ENCODE measurements at regions not wholly inside any gene's neighbourhood (a gene's known extent, or its start where the extent isn't known, plus 50 kb on each side); places are given as distances from the start of the nearest gene placed in this dataset.
"Not testable (repeated sequence)": the region's sequence is repeated elsewhere in the genome, so short reads cannot be mapped to it uniquely, and the experiment has no call there.

GRCh38 chr2:209300766-209301165, 123.1 kb upstream of the MAP2 start:
- H3K9me3 ChIP-seq (ENCODE audit: control insufficient read depth in 1 of 2, low read length in 2 of 2); H3K4me1 ChIP-seq (ENCODE audit: control insufficient read depth in 1 of 2, insufficient read depth in 2 of 2, low read length in 2 of 2); H3K4me3 ChIP-seq (ENCODE audit: low read depth in 1 of 2, low read length in 2 of 2); H3K36me3 ChIP-seq (ENCODE audit: control insufficient read depth in 1 of 2, insufficient read depth in 2 of 2, low read length in 2 of 2); H3K9ac ChIP-seq (ENCODE audit: low read depth in 1 of 2, low read length in 2 of 2); H3K27me3 ChIP-seq (ENCODE audit: control insufficient read depth in 1 of 2, insufficient read depth in 2 of 2, low read length in 2 of 2); H3K27ac ChIP-seq (ENCODE audit: low read depth, low read length): not testable (repeated sequence)

DNA sequence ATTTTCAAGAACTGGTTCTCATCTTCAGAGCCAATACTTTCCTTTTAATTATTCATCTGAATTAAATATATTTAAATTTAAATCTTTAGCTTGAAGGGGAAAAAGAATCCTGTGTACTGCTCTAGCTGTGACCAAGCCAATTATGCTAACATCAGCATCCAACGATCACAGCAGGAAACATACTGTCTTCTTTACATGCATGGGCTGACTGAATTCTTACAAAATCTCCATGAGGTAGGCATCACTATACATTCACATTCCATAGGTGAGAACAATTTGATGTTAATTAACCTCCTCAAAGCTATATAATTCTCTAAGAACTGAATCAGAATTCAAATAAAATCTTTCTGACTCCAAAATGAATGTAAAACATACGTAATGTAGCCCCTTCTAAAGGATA, 118.8 kb upstream of the MAP2 start:
- H3K9me3 ChIP-seq (ENCODE audit: control insufficient read depth in 1 of 2, low read length in 2 of 2) = no peaks in the 10 kb centered on the region
- H3K27ac ChIP-seq (ENCODE audit: low read depth, low read length) = no peak overlapping the region
- H3K4me1 ChIP-seq (ENCODE audit: control insufficient read depth in 1 of 2, insufficient read depth in 2 of 2, low read length in 2 of 2) = no peaks in the 10 kb centered on the region
- H3K36me3 ChIP-seq (ENCODE audit: control insufficient read depth in 1 of 2, insufficient read depth in 2 of 2, low read length in 2 of 2) = no peaks in the 10 kb centered on the region
- H3K4me3 ChIP-seq (ENCODE audit: low read depth in 1 of 2, low read length in 2 of 2) = no peak overlapping the region
- no peaks in the 10 kb centered on the region for H3K27me3 ChIP-seq (ENCODE audit: control insufficient read depth in 1 of 2, insufficient read depth in 2 of 2, low read length in 2 of 2)
- H3K9ac ChIP-seq (ENCODE audit: low read depth in 1 of 2, low read length in 2 of 2) = no peak overlapping the region

DNA sequence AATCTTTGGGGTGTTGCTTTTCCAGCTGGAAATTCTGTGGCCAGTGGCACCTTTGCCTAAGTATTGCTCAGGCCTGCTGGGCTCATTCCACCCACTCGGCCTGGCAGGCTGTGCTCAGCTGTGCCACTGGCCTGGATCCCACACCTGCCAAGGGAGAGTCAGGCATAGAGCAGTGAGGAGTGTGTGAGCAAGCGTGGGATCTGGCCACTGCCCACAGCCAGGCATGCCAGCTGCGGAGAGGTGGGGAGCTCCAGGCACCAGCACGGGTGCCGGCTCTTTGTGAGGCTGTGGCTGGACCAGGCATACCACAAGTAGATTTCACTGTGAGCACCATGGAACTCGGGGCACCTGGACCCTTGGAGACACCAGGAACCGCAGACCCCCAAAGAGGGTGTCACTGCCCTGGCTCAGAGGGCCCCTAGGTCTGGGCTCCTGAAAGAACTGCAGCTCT, 118.1 kb upstream of the MAP2 start:
- H3K36me3 ChIP-seq (ENCODE audit: control insufficient read depth in 1 of 2, insufficient read depth in 2 of 2, low read length in 2 of 2) = no peaks in the 10 kb centered on the region
- H3K9ac ChIP-seq (ENCODE audit: low read depth in 1 of 2, low read length in 2 of 2) = no peak overlapping the region
- H3K4me1 ChIP-seq (ENCODE audit: control insufficient read depth in 1 of 2, insufficient read depth in 2 of 2, low read length in 2 of 2) = no peaks in the 10 kb centered on the region
- H3K27ac ChIP-seq (ENCODE audit: low read depth, low read length) = no peak overlapping the region
- H3K9me3 ChIP-seq (ENCODE audit: control insufficient read depth in 1 of 2, low read length in 2 of 2) = no peaks in the 10 kb centered on the region
- no peak overlapping the region for H3K4me3 ChIP-seq (ENCODE audit: low read depth in 1 of 2, low read length in 2 of 2)
- no peaks in the 10 kb centered on the region for H3K27me3 ChIP-seq (ENCODE audit: control insufficient read depth in 1 of 2, insufficient read depth in 2 of 2, low read length in 2 of 2)

DNA sequence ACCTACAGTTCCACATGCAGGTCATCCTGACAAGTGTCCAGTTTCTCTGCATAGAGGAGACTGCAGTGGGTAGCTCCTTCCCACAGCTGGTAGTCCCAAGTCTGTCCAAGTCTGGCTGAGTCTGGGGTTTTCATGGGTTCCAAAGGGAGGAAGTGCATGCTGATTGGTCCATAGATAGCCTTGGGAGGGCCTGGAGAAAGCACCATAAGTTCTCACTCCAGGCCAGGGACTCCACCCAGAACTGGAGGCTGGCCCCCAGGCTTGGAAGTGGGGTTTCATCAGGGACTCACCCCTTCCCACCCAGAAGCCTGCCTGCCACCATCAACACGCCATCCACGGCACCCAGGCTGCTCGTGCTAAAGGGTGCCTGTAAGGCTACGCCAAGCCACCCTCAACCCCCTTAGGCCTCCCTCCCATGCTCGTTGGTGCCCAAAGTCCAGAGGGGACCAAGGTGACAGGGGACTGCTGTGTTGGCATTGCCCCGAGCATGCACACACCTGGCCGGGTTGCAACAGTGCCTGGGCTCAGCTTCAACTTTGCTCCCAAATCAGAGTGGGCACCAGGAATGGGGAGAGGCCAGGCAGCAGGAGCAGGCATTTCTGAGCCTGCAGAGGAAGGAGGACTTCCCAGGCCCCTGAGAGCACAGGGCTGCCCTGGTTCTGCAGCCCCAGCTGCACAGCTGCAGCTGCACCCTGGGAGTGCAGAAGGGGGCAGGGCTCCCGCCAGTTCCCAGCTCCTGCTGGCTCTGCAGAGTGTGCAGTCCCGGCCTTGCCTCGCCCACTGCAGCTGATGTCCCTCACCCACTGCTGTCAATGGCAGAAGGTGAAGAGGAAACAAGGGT, 116.5 kb upstream of the MAP2 start:
- Histone ChIP-seq H3K27ac (ENCODE audit: low read depth, low read length) (no peak overlapping the region), H3K36me3 (ENCODE audit: control insufficient read depth in 1 of 2, insufficient read depth in 2 of 2, low read length in 2 of 2) (no peaks in the 10 kb centered on the region), H3K27me3 (ENCODE audit: control insufficient read depth in 1 of 2, insufficient read depth in 2 of 2, low read length in 2 of 2) (no peaks in the 10 kb centered on the region), H3K9me3 (ENCODE audit: control insufficient read depth in 1 of 2, low read length in 2 of 2) (no peaks in the 10 kb centered on the region), H3K4me3 (ENCODE audit: low read depth in 1 of 2, low read length in 2 of 2) (no peak overlapping the region), H3K4me1 (ENCODE audit: control insufficient read depth in 1 of 2, insufficient read depth in 2 of 2, low read length in 2 of 2) (no peaks in the 10 kb centered on the region), H3K9ac (ENCODE audit: low read depth in 1 of 2, low read length in 2 of 2) (no peak overlapping the region)

- H3K27me3 ChIP-seq (ENCODE audit: control insufficient read depth in 1 of 2, insufficient read depth in 2 of 2, low read length in 2 of 2) = no peaks in the 10 kb centered on the region
- H3K9me3 ChIP-seq (ENCODE audit: control insufficient read depth in 1 of 2, low read length in 2 of 2) = no peaks in the 10 kb centered on the region
- no peaks in the 10 kb centered on the region for H3K4me1 ChIP-seq (ENCODE audit: control insufficient read depth in 1 of 2, insufficient read depth in 2 of 2, low read length in 2 of 2)
These were observed 115.4 kb upstream of the MAP2 start for GRCh38 chr2:209308415-209308814.

DNA sequence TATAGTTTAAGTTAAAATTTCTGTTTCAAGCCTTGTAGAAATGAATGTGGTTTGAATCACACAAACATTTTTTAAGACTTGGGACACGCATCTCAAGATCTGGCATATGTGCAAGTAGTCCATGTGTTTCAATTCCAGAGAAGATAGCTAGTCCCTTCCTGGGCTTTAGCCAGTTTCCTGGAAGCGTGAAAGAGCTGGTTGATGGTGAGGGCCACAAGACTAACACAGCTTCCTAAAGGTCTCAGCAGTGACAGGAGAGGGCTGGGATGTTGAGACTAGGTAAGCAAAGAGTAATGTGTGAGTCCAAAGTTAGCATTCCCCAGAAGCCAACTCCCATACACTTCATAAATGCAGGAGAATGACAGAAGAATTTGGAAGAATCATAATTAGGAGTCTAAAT, 111.9 kb upstream of the MAP2 start:
- no peaks in the 10 kb centered on the region for H3K4me1 ChIP-seq (ENCODE audit: control insufficient read depth in 1 of 2, insufficient read depth in 2 of 2, low read length in 2 of 2)
- no peaks in the 10 kb centered on the region for H3K9me3 ChIP-seq (ENCODE audit: control insufficient read depth in 1 of 2, low read length in 2 of 2)
- no peaks in the 10 kb centered on the region for H3K27me3 ChIP-seq (ENCODE audit: control insufficient read depth in 1 of 2, insufficient read depth in 2 of 2, low read length in 2 of 2)
- H3K27ac ChIP-seq (ENCODE audit: low read depth, low read length) = no peak overlapping the region
- no peak overlapping the region for H3K4me3 ChIP-seq (ENCODE audit: low read depth in 1 of 2, low read length in 2 of 2)
- no peak overlapping the region for H3K9ac ChIP-seq (ENCODE audit: low read depth in 1 of 2, low read length in 2 of 2)
- no peaks in the 10 kb centered on the region for H3K36me3 ChIP-seq (ENCODE audit: control insufficient read depth in 1 of 2, insufficient read depth in 2 of 2, low read length in 2 of 2)

More at GRCh38 chr2:209308415-209308814, 115.4 kb upstream of the MAP2 start:
- H3K36me3 ChIP-seq (ENCODE audit: control insufficient read depth in 1 of 2, insufficient read depth in 2 of 2, low read length in 2 of 2) = no peaks in the 10 kb centered on the region
- H3K27ac ChIP-seq (ENCODE audit: low read depth, low read length) = no peak overlapping the region
- no peak overlapping the region for H3K4me3 ChIP-seq (ENCODE audit: low read depth in 1 of 2, low read length in 2 of 2)
- H3K9ac ChIP-seq (ENCODE audit: low read depth in 1 of 2, low read length in 2 of 2) = no peak overlapping the region

DNA sequence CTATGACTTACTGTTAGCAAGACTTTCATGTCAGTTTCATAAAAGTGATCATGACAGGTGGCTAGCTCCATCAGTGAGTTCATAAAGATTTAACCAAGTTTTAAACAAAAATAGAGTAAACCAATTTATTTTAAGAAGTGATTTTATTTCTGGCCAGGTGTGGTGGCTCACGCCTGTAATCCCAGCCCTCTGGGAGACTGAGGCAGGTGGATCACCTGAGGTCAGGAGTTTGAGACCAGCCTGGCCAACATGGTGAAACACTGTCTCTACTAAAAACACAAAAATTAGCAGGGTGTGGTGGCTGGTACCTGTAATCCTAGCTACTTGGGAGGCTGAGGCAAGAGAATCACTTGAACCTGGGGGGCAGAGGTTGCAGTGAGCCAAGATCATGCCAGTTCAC, 111.4 kb upstream of the MAP2 start:
- not testable (repeated sequence) for H3K27ac ChIP-seq (ENCODE audit: low read depth, low read length); H3K9me3 ChIP-seq (ENCODE audit: control insufficient read depth in 1 of 2, low read length in 2 of 2); H3K4me1 ChIP-seq (ENCODE audit: control insufficient read depth in 1 of 2, insufficient read depth in 2 of 2, low read length in 2 of 2); H3K4me3 ChIP-seq (ENCODE audit: low read depth in 1 of 2, low read length in 2 of 2); H3K9ac ChIP-seq (ENCODE audit: low read depth in 1 of 2, low read length in 2 of 2); H3K36me3 ChIP-seq (ENCODE audit: control insufficient read depth in 1 of 2, insufficient read depth in 2 of 2, low read length in 2 of 2); H3K27me3 ChIP-seq (ENCODE audit: control insufficient read depth in 1 of 2, insufficient read depth in 2 of 2, low read length in 2 of 2)

DNA sequence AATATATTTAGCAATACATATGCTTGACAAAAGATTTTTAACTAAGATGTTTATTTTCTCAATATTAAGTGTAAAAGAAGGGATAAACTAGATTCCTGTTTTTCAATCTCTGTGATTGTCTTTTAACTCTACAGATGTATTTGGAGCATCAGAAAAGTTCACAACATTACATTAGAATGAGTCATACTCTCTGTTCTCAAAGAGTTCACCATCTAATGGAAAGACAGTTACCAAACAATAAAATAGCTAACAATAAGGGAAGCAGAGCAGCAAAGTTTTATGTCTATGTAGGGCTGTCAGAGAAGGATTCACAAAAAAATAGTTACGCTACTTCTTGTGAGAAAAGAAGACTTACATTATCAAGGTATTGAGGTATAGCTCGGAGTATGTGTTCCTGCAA, 109.2 kb upstream of the MAP2 start:
- no peak overlapping the region for H3K4me3 ChIP-seq (ENCODE audit: low read depth in 1 of 2, low read length in 2 of 2)
- H3K9me3 ChIP-seq (ENCODE audit: control insufficient read depth in 1 of 2, low read length in 2 of 2) = no peaks in the 10 kb centered on the region
- H3K27ac ChIP-seq (ENCODE audit: low read depth, low read length) = no peak overlapping the region
- no peak overlapping the region for H3K9ac ChIP-seq (ENCODE audit: low read depth in 1 of 2, low read length in 2 of 2)
- H3K4me1 ChIP-seq (ENCODE audit: control insufficient read depth in 1 of 2, insufficient read depth in 2 of 2, low read length in 2 of 2) = no peaks in the 10 kb centered on the region
- H3K36me3 ChIP-seq (ENCODE audit: control insufficient read depth in 1 of 2, insufficient read depth in 2 of 2, low read length in 2 of 2) = no peaks in the 10 kb centered on the region
- H3K27me3 ChIP-seq (ENCODE audit: control insufficient read depth in 1 of 2, insufficient read depth in 2 of 2, low read length in 2 of 2) = no peaks in the 10 kb centered on the region

GRCh38 chr2:209316141-209316540, 107.7 kb upstream of the MAP2 start:
- no peaks in the 10 kb centered on the region for H3K9me3 ChIP-seq (ENCODE audit: control insufficient read depth in 1 of 2, low read length in 2 of 2)
- no peaks in the 10 kb centered on the region for H3K27me3 ChIP-seq (ENCODE audit: control insufficient read depth in 1 of 2, insufficient read depth in 2 of 2, low read length in 2 of 2)
- H3K9ac ChIP-seq (ENCODE audit: low read depth in 1 of 2, low read length in 2 of 2) = no peak overlapping the region
- no peak overlapping the region for H3K27ac ChIP-seq (ENCODE audit: low read depth, low read length)
- no peak overlapping the region for H3K4me3 ChIP-seq (ENCODE audit: low read depth in 1 of 2, low read length in 2 of 2)
- H3K36me3 ChIP-seq (ENCODE audit: control insufficient read depth in 1 of 2, insufficient read depth in 2 of 2, low read length in 2 of 2) = no peaks in the 10 kb centered on the region
- H3K4me1 ChIP-seq (ENCODE audit: control insufficient read depth in 1 of 2, insufficient read depth in 2 of 2, low read length in 2 of 2) = no peaks in the 10 kb centered on the region

GRCh38 chr2:209321076-209321475, 102.8 kb upstream of the MAP2 start:
- Histone ChIP-seq H3K9me3 (ENCODE audit: control insufficient read depth in 1 of 2, low read length in 2 of 2) (no peaks in the 10 kb centered on the region), H3K27me3 (ENCODE audit: control insufficient read depth in 1 of 2, insufficient read depth in 2 of 2, low read length in 2 of 2) (no peaks in the 10 kb centered on the region), H3K36me3 (ENCODE audit: control insufficient read depth in 1 of 2, insufficient read depth in 2 of 2, low read length in 2 of 2) (no peaks in the 10 kb centered on the region), H3K9ac (ENCODE audit: low read depth in 1 of 2, low read length in 2 of 2) (no peak overlapping the region), H3K4me3 (ENCODE audit: low read depth in 1 of 2, low read length in 2 of 2) (no peak overlapping the region), H3K4me1 (ENCODE audit: control insufficient read depth in 1 of 2, insufficient read depth in 2 of 2, low read length in 2 of 2) (no peaks in the 10 kb centered on the region), H3K27ac (ENCODE audit: low read depth, low read length) (no peak overlapping the region)
